GM10248 (cell line): ENCODE measurements at regions not wholly inside any gene's neighbourhood (a gene's known extent, or its start where the extent isn't known, plus 50 kb on each side); places are given as distances from the start of the nearest gene placed in this dataset.

Source experiments
- CTCF ChIA-PET: fragments of 300-600 bp; sonication (Branson Sonifier 250); formaldehyde crosslinking; extraction: SDS; loops from one replicate; lab custom pipeline; 2021; ENCODE audit warnings: antibody characterized with exemption; lab: Yijun Ruan, JAX
- POLR2A ChIA-PET: fragments of 350-650 bp; sonication (Branson Sonifier 250); formaldehyde crosslinking; extraction: SDS; loops from one replicate; lab custom pipeline; 2020; ENCODE audit warnings: antibody characterized with exemption; lab: Yijun Ruan, JAX
- DNase-seq: peaks from one replicate; pipeline ENCODE4 v3.0.0; 2012; ENCODE audit errors: extremely low spot score
- TF ChIP-seq, protein P1 (sequence below): IDR thresholded peaks from 2 replicates; pipeline ENCODE4 v1.5.1; 2012; ENCODE audit warnings: mild to moderate bottlenecking, low read depth; ENCODE audit errors: extremely low read depth, missing control alignments, control extremely low read depth

DNA sequence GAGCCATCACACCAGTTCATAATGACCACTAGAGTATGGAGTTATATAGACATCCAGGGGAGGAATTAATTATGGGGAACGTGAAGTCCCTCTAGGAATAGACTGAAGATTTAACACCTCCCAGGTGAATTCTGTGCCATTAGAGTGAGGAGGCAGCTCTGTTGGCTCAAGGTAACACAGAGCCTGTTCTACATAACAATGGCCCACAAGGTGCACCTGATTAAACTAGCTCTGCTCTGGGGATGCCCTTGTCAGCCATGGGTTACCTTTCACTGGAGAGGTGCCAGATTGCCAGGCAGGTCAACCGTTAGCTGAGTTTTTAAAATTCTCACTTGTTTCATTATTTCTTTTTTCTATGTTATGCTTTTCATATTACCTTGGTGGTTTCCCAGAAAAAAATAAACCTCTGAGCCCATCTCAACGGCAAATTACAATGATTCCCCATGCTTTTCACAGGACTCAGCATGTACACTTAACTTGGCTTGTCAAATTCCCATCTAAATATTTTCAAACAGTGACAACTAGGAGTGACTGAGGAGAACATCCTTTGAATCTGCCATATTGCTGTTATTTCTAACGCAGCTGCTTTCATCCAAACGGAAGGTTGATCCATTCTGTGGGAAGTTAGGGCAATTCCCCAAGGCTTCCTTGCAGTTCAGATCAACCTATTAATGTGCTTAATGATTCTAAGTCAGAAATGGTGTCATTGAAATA, 512.9 kb downstream of the MCTP2 start:
- DNase-seq, result no peak
- ChIA-PET CTCF (interaction anchor here (1.4 to 1.5 kb wide), 2 partner anchors 17 to 28 kb away, joined by 3 to 5 read pairs; no protein-coding TSS in a partner anchor), POLR2A (no interaction called here)
- TF ChIP-seq, protein P1, sequence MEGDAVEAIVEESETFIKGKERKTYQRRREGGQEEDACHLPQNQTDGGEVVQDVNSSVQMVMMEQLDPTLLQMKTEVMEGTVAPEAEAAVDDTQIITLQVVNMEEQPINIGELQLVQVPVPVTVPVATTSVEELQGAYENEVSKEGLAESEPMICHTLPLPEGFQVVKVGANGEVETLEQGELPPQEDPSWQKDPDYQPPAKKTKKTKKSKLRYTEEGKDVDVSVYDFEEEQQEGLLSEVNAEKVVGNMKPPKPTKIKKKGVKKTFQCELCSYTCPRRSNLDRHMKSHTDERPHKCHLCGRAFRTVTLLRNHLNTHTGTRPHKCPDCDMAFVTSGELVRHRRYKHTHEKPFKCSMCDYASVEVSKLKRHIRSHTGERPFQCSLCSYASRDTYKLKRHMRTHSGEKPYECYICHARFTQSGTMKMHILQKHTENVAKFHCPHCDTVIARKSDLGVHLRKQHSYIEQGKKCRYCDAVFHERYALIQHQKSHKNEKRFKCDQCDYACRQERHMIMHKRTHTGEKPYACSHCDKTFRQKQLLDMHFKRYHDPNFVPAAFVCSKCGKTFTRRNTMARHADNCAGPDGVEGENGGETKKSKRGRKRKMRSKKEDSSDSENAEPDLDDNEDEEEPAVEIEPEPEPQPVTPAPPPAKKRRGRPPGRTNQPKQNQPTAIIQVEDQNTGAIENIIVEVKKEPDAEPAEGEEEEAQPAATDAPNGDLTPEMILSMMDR, result no peak

DNA sequence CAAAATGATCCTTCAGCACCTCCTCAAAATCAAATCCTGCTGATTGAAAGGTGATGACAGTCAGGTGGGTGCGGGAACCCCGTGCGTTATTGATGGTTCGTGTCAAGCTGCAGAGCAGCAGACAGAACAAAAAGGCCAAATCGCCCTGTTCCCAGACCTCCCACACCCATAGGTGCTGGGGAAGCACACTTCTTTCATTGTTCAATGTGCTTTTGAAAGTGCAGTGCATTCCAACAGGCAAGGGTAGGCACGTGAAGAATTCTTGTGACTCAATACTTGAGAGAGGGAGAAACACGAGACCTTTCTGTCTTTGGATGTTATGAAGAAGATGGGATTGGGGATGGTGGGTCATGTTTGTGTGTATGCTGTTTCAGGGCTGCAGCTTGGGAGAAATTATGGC, 514.0 kb downstream of the MCTP2 start:
- CTCF ChIA-PET, result no interaction called here
- TF ChIP-seq, protein P1, result no peak
- POLR2A ChIA-PET, result no interaction called here
- DNase-seq, result no peak

- TF ChIP-seq, protein P1, result no peak
- CTCF ChIA-PET, result no interaction called here
- POLR2A ChIA-PET, result no interaction called here
- no peak for DNase-seq
Measured at GRCh38 chr15:94747510-94747909, 516.1 kb downstream of the MCTP2 start.

- ChIA-PET CTCF (interaction anchor here (1.0 kb wide), 1 partner anchor 11 kb away, joined by 3 read pairs; no protein-coding TSS in a partner anchor), POLR2A (no interaction called here)
- TF ChIP-seq, protein P1, result no peak
- peak; percentile 23 for DNase-seq
Measured at GRCh38 chr15:94749811-94750617, 518.7 kb downstream of the MCTP2 start.

DNA sequence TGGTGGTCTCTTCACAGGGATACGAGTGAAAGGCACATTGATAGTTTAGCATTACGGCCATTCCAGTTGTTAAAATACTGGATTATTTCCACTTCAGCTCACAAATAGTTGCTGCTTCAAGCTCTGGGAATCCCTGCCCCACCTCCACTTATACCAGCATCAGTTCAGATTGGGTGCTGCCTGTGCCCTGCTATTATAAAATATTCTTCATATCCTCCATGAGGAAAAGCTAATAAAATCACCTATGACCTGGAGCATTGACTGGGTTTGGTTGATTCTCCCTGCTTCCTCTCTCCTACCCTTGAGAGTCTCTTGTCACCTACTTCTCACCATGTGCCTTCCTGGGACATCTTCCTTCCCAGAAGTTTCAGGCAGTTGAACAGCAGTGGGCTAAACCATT, 529.0 kb downstream of the MCTP2 start:
- no peak for DNase-seq
- TF ChIP-seq, protein P1, result no peak
- POLR2A ChIA-PET, result no interaction called here
- CTCF ChIA-PET, result interaction anchor here (0.9 kb wide), 1 partner anchor 10 kb away, joined by 3 read pairs; no protein-coding TSS in a partner anchor

DNA sequence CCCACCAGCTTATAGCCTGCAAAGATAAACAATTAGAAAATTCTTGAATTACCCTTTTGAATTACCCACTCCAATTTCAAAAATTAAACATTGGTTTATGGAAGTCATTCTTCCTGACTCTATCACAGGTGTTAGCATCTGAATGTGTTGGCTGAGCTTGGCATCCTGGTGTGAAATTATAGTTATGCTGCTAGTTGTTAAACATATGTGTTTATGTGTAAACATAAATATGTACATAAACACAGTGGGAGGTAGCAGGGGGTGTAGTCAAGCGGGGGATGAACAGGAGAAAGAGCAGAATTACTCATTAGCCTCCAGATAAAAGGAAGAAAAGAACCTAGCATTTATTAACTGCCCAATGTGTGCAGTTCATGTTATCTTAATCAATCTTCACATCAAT, 530.2 kb downstream of the MCTP2 start:
- TF ChIP-seq, protein P1, result no peak
- CTCF ChIA-PET, result interaction anchor here (1.1 kb wide), 1 partner anchor 18 kb away, joined by 3 read pairs; no protein-coding TSS in a partner anchor
- DNase-seq, result no peak
- POLR2A ChIA-PET, result no interaction called here
